Neuronal stem cell (in vitro differentiated cells): ENCODE measurements at regions not wholly inside any gene's neighbourhood (a gene's known extent, or its start where the extent isn't known, plus 50 kb on each side); places are given as distances from the start of the nearest gene placed in this dataset.

ENCODE experiments used
- DNase-seq: peaks from one replicate; pipeline ENCODE4 v3.0.0-alpha.2; 2013; ENCODE audit warnings: low spot score
- H2AFZ ChIP-seq: one replicate; pipeline ENCODE4 v1.6.1; 2013; ENCODE audit warnings: mild to moderate bottlenecking, low read length, inconsistent platforms
- H2AK5ac ChIP-seq: 2 replicates; pipeline ENCODE4 v1.6.1; 2013; ENCODE audit warnings: low read depth, mild to moderate bottlenecking, inconsistent platforms, low read length, moderate library complexity, mixed read lengths
- H2BK120ac ChIP-seq: 2 replicates; pipeline ENCODE4 v1.6.1; 2013; ENCODE audit warnings: low read depth, mild to moderate bottlenecking, inconsistent platforms, low read length, moderate library complexity, mixed read lengths
- H2BK12ac ChIP-seq: one replicate; pipeline ENCODE4 v1.6.1; 2013; ENCODE audit warnings: low read length, inconsistent platforms
- H2BK15ac ChIP-seq: 2 replicates; pipeline ENCODE4 v1.6.1; 2013; ENCODE audit warnings: mild to moderate bottlenecking, low read length, inconsistent platforms, mixed read lengths
- H2BK5ac ChIP-seq: one replicate; pipeline ENCODE4 v1.6.1; 2013; ENCODE audit warnings: inconsistent platforms, mild to moderate bottlenecking, low read length, moderate library complexity
- H3K14ac ChIP-seq: one replicate; pipeline ENCODE4 v1.6.1; 2013; ENCODE audit warnings: low read length, inconsistent platforms
- H3K18ac ChIP-seq: 2 replicates; pipeline ENCODE4 v1.6.1; 2013; ENCODE audit warnings: low read length, inconsistent platforms
- H3K23ac ChIP-seq: 2 replicates; pipeline ENCODE4 v1.6.1; 2013; ENCODE audit warnings: low read depth, mild to moderate bottlenecking, mixed read lengths, low read length, inconsistent platforms; ENCODE audit not compliant: poor library complexity
- H3K27ac ChIP-seq: replicated peaks from 3 replicates; pipeline ENCODE4 v1.5.1; 2013; ENCODE audit warnings: low read length, inconsistent platforms
- H3K27me3 ChIP-seq, 3 experiments: 2 replicates each; pipeline ENCODE4 v1.6.1; 2013; ENCODE audit warnings: low read length in 3 of 3, mild to moderate bottlenecking in 2 of 3, inconsistent platforms in 1 of 3, low read depth in 1 of 3, mixed read lengths in 1 of 3, moderate library complexity in 1 of 3; ENCODE audit not compliant: control insufficient read depth in 3 of 3, insufficient read depth in 3 of 3
- H3K36me3 ChIP-seq, 2 donors: replicated peaks in 1 of 2; 2 replicates each; pipeline ENCODE4 v1.6.1; 2013; ENCODE audit warnings: low read length in 2 of 2; ENCODE audit not compliant: control insufficient read depth in 2 of 2, insufficient read depth in 2 of 2
- H3K4ac ChIP-seq: 2 replicates; pipeline ENCODE4 v1.6.1; 2013; ENCODE audit warnings: inconsistent platforms, mild to moderate bottlenecking, low read length, moderate library complexity
- H3K4me1 ChIP-seq, 2 donors: 1 replicate in 1 of 2; 2 replicates in 1 of 2; pipeline ENCODE4 v1.6.1; 2013; ENCODE audit warnings: low read length in 2 of 2, low read depth in 1 of 2; ENCODE audit not compliant: control insufficient read depth in 2 of 2, insufficient read depth in 1 of 2
- H3K4me2 ChIP-seq: one replicate; pipeline ENCODE4 v1.6.1; 2013; ENCODE audit warnings: mild to moderate bottlenecking, low read length, inconsistent platforms; ENCODE audit not compliant: insufficient read depth, poor library complexity, severe bottlenecking
- H3K4me3 ChIP-seq, 2 donors: 2 replicates each; pipeline ENCODE4 v1.5.1; 2013; ENCODE audit warnings: low read length in 2 of 2, mild to moderate bottlenecking in 2 of 2, inconsistent platforms in 1 of 2, moderate library complexity in 1 of 2
- H3K79me1 ChIP-seq: one replicate; pipeline ENCODE4 v1.6.1; 2013; ENCODE audit warnings: low read depth, mild to moderate bottlenecking, inconsistent platforms, low read length, moderate library complexity
- H3K9ac ChIP-seq: one replicate; pipeline ENCODE4 v1.6.1; 2013; ENCODE audit warnings: mild to moderate bottlenecking, low read depth, low read length, inconsistent platforms; ENCODE audit not compliant: poor library complexity
- H3K9me3 ChIP-seq, 2 donors: replicated peaks in 1 of 2; 2 replicates each; pipeline versions ENCODE3 to v1.6.1; 2013; ENCODE audit warnings: low read length in 2 of 2, mild to moderate bottlenecking in 2 of 2, inconsistent platforms in 1 of 2, low read depth in 1 of 2, mixed read lengths in 1 of 2, moderate library complexity in 1 of 2; ENCODE audit not compliant: control insufficient read depth in 2 of 2, insufficient read depth in 1 of 2
- H4K8ac ChIP-seq: one replicate; pipeline ENCODE4 v1.6.1; 2013; ENCODE audit warnings: low read depth, mild to moderate bottlenecking, inconsistent platforms, low read length, moderate library complexity
- H4K91ac ChIP-seq: one replicate; pipeline ENCODE4 v1.6.1; 2013; ENCODE audit warnings: low read length, low read depth, mild to moderate bottlenecking, inconsistent platforms; ENCODE audit not compliant: poor library complexity
- WGBS, 2 donors: extraction: QIAGEN DNeasy Blood & Tissue Kit; methylation state at CpG; one replicate each; pipeline ENCODE4 v1.1.7; 2013; ENCODE audit warnings: missing lambda C conversion rate in 2 of 2, mixed read lengths in 1 of 2; ENCODE audit not compliant: insufficient read length in 2 of 2, insufficient replicate concordance in 1 of 2; ENCODE audit errors: extremely low coverage in 2 of 2; 5-methylcytosine and 5-hydroxymethylcytosine counted together

DNA sequence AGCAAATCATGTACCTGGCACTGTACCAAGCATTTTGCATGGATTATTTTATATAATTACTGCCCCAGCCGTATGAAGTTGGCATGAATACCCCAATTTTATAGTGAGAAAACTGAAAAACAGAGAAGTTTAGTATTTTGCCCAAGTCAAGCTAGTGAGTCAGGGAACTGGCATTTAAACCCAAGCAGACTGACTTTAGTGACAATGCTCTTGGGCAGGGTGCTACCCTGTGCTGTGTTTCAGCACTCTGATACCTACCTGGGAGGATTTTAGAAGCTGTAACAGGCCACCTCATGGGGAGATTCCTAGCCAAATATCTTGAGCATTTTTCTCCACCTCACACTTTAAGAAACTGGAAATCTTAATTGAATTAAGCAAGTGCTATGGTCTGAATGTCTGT is 98.1 kb upstream of the MAX start:
- Histone ChIP-seq H2BK15ac (no peak overlapping the region), H2BK12ac (no peak overlapping the region), H3K23ac (no peak overlapping the region), H3K79me1 (no peaks in the 10 kb centered on the region), H3K27ac (no peak overlapping the region), H3K9ac (no peak overlapping the region), H3K4ac (no peak overlapping the region), H3K14ac (no peak overlapping the region), H2BK5ac (no peak overlapping the region), H4K91ac (no peak overlapping the region), H3K9me3 (no peaks in the 10 kb centered on the region), H2BK120ac (no peak overlapping the region), H3K4me3 (no peak overlapping the region), H3K36me3 (no peaks in the 10 kb centered on the region), H3K18ac (no peak overlapping the region), H3K27me3 (no peaks in the 10 kb centered on the region), H4K8ac (no peak overlapping the region), H3K4me1 (peaks cover 0 to under 1% of the 10 kb centered on the region in 2 donors), H3K4me2 (no peak overlapping the region), H2AK5ac (no peak overlapping the region), H2AFZ (no peak overlapping the region)
- DNase-seq = no peak
- WGBS, 2 donors = no CpG with 5 or more reads among the region's 1 CpG

DNA sequence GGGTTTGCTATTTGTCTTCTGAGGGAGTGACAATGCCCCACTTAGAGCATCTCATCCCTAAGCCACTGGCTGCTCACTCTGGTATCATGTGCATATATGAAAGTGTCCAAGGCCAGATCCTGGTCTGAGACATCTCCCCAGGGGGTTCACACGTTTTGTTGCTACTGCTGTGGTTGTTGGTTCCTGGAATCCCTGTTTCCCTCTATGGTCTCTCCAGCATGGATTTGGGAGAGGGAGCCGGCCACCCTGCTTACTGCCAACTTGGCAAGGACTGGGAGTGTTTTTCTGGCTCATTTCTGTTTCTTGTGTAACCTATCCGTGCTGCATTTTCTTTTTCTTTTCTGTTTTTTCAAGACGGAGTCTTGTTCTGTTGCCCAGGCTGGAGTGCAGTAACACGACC is 101.3 kb upstream of the MAX start:
- Histone ChIP-seq H2BK120ac (no peak overlapping the region), H3K79me1 (no peaks in the 10 kb centered on the region), H3K36me3 (no peaks in the 10 kb centered on the region), H2AFZ (no peak overlapping the region), H3K27me3 (no peaks in the 10 kb centered on the region), H3K4me3 (no peak overlapping the region), H3K18ac (no peak overlapping the region), H3K4me2 (no peak overlapping the region), H4K91ac (no peak overlapping the region), H2AK5ac (no peak overlapping the region), H2BK15ac (no peak overlapping the region), H2BK12ac (no peak overlapping the region), H2BK5ac (no peak overlapping the region), H3K4me1 (peaks cover 0 to 1% of the 10 kb centered on the region in 2 donors), H3K9ac (no peak overlapping the region), H4K8ac (no peak overlapping the region), H3K27ac (no peak overlapping the region), H3K4ac (no peak overlapping the region), H3K9me3 (no peaks in the 10 kb centered on the region), H3K23ac (no peak overlapping the region), H3K14ac (no peak overlapping the region)
- DNase-seq = no peak
- WGBS, 2 donors = no CpG with 5 or more reads among the region's 5 CpGs

GRCh38 chr14:65204056-65204455 is 101.7 kb upstream of the MAX start:
- Histone ChIP-seq H2AFZ (no peak overlapping the region), H3K9ac (no peak overlapping the region), H3K4me2 (no peak overlapping the region), H4K91ac (no peak overlapping the region), H3K4me3 (no peak overlapping the region), H3K14ac (no peak overlapping the region), H3K4ac (no peak overlapping the region), H3K23ac (no peak overlapping the region), H4K8ac (no peak overlapping the region), H2BK12ac (no peak overlapping the region), H2BK5ac (no peak overlapping the region), H3K4me1 (peaks cover 0 to 1% of the 10 kb centered on the region in 2 donors), H2BK120ac (no peak overlapping the region), H3K36me3 (no peaks in the 10 kb centered on the region), H2AK5ac (no peak overlapping the region), H3K18ac (no peak overlapping the region), H3K79me1 (no peaks in the 10 kb centered on the region), H3K27me3 (no peaks in the 10 kb centered on the region), H3K27ac (no peak overlapping the region), H2BK15ac (no peak overlapping the region), H3K9me3 (no peaks in the 10 kb centered on the region)
- DNase-seq = no peak
- no CpG with 5 or more reads among the region's 5 CpGs for WGBS, 2 donors

- no peak for DNase-seq
- H3K9ac ChIP-seq = no peak overlapping the region
- no peaks in the 10 kb centered on the region for H3K36me3 ChIP-seq
- no peak overlapping the region for H2AK5ac ChIP-seq
- no peak overlapping the region for H4K91ac ChIP-seq
- H2BK5ac ChIP-seq = no peak overlapping the region
- H3K4ac ChIP-seq = no peak overlapping the region
- no peak overlapping the region for H2BK12ac ChIP-seq
- H3K14ac ChIP-seq = no peak overlapping the region
- no peaks in the 10 kb centered on the region for H3K79me1 ChIP-seq
- H3K4me2 ChIP-seq = no peak overlapping the region
- no peak overlapping the region for H3K18ac ChIP-seq
- H2AFZ ChIP-seq = no peak overlapping the region
- H3K9me3 ChIP-seq = no peaks in the 10 kb centered on the region
- H3K4me3 ChIP-seq = no peak overlapping the region
- H3K4me1 ChIP-seq = peaks cover 0 to 1% of the 10 kb centered on the region in 2 donors
- no peak overlapping the region for H2BK15ac ChIP-seq
- H4K8ac ChIP-seq = no peak overlapping the region
- H3K27ac ChIP-seq = no peak overlapping the region
- no peaks in the 10 kb centered on the region for H3K27me3 ChIP-seq
- no CpG with 5 or more reads among the region's 7 CpGs for WGBS, 2 donors
- no peak overlapping the region for H2BK120ac ChIP-seq
- no peak overlapping the region for H3K23ac ChIP-seq
These were observed 103.7 kb upstream of the MAX start for GRCh38 chr14:65206078-65206447.
